HFFc6 (cell line): ENCODE measurements at regions not wholly inside any gene's neighbourhood (a gene's known extent, or its start where the extent isn't known, plus 50 kb on each side); places are given as distances from the start of the nearest gene placed in this dataset.

ENCODE experiments used
- DNase-seq: peaks from one replicate; pipeline ENCODE4 v3.0.0-alpha.2; 2018
- H3K27ac Mint-ChIP-seq: 2 replicates; pipeline ENCODE4 v1.8.0; 2020; ENCODE audit warnings: mild to moderate bottlenecking, mixed read lengths
- H3K27me3 Mint-ChIP-seq: 2 replicates; pipeline ENCODE4 v1.8.0; 2021; ENCODE audit warnings: mild to moderate bottlenecking, moderate library complexity, mixed read lengths; ENCODE audit not compliant: insufficient read depth
- H3K36me3 Mint-ChIP-seq: 2 replicates; pipeline ENCODE4 v1.8.0; 2021; ENCODE audit warnings: low read depth, mixed read lengths
- H3K4me1 Mint-ChIP-seq: 2 replicates; pipeline ENCODE4 v1.8.0; 2020; ENCODE audit warnings: low read depth, mixed read lengths
- H3K4me3 Mint-ChIP-seq: 2 replicates; pipeline ENCODE4 v1.8.0; 2020; ENCODE audit warnings: mild to moderate bottlenecking, moderate library complexity, mixed read lengths
- H3K9me3 Mint-ChIP-seq: 2 replicates; pipeline ENCODE4 v1.8.0; 2020; ENCODE audit warnings: mild to moderate bottlenecking, mixed read lengths
- CTCF ChIP-seq: fragments of 200-600 bp; sonication (generic); IDR thresholded peaks from 2 replicates; pipeline ENCODE4 v1.5.0; 2021; ENCODE audit warnings: antibody characterized with exemption, mild to moderate bottlenecking

- DNase-seq = peak; percentile 2
- H3K4me1 Mint-ChIP-seq = no peaks in the 10 kb centered on the region
- H3K4me3 Mint-ChIP-seq = no peak overlapping the region; the same call in 1 of the 2 replicates
- peak; percentile 54; the same call in 1 of the 2 replicates for TF ChIP-seq CTCF
- no peak overlapping the region for H3K27ac Mint-ChIP-seq
- H3K27me3 Mint-ChIP-seq = no peaks in the 10 kb centered on the region
- H3K9me3 Mint-ChIP-seq = peaks cover 13% of the 10 kb centered on the region
- H3K36me3 Mint-ChIP-seq = no peaks in the 10 kb centered on the region
Observed at GRCh38 chr3:84547971-84548970, 410.5 kb upstream of the CADM2 start.

GRCh38 chr3:84555629-84556028 is 403.2 kb upstream of the CADM2 start:
- Mint-ChIP-seq H3K36me3 (no peaks in the 10 kb centered on the region), H3K27me3 (no peaks in the 10 kb centered on the region), H3K27ac (no peak overlapping the region), H3K4me3 (no peak overlapping the region), H3K4me1 (no peaks in the 10 kb centered on the region), H3K9me3 (peaks cover 15% of the 10 kb centered on the region)
- no peak for DNase-seq
- TF ChIP-seq CTCF = no peak

GRCh38 chr3:84566256-84566655 is 392.5 kb upstream of the CADM2 start:
- no peak for TF ChIP-seq CTCF
- H3K27me3 Mint-ChIP-seq = no peaks in the 10 kb centered on the region
- DNase-seq = no peak
- H3K4me3 Mint-ChIP-seq = no peak overlapping the region
- H3K27ac Mint-ChIP-seq = no peak overlapping the region
- no peaks in the 10 kb centered on the region for H3K4me1 Mint-ChIP-seq
- H3K36me3 Mint-ChIP-seq = no peaks in the 10 kb centered on the region
- H3K9me3 Mint-ChIP-seq = peaks cover 18% of the 10 kb centered on the region

- no peak overlapping the region for H3K27ac Mint-ChIP-seq
- no peak for TF ChIP-seq CTCF
- no peaks in the 10 kb centered on the region for H3K36me3 Mint-ChIP-seq
- H3K9me3 Mint-ChIP-seq = peaks cover 20% of the 10 kb centered on the region
- H3K4me3 Mint-ChIP-seq = no peak overlapping the region
- no peaks in the 10 kb centered on the region for H3K4me1 Mint-ChIP-seq
- H3K27me3 Mint-ChIP-seq = no peaks in the 10 kb centered on the region
- no peak for DNase-seq
Observed at GRCh38 chr3:84567796-84568195, 391.0 kb upstream of the CADM2 start.

GRCh38 chr3:84573962-84574361 is 384.8 kb upstream of the CADM2 start:
- TF ChIP-seq CTCF = no peak
- H3K27ac Mint-ChIP-seq = no peak overlapping the region
- no peak for DNase-seq
- H3K9me3 Mint-ChIP-seq = peaks cover 45% of the 10 kb centered on the region
- H3K4me3 Mint-ChIP-seq = no peak overlapping the region
- no peaks in the 10 kb centered on the region for H3K4me1 Mint-ChIP-seq
- no peaks in the 10 kb centered on the region for H3K36me3 Mint-ChIP-seq
- H3K27me3 Mint-ChIP-seq = no peaks in the 10 kb centered on the region
